CD8-positive, alpha-beta memory T cell (primary cell): ENCODE measurements at regions not wholly inside any gene's neighbourhood (a gene's known extent, or its start where the extent isn't known, plus 50 kb on each side); places are given as distances from the start of the nearest gene placed in this dataset.
A peak's percentile ranks its signal among the peaks of the same experiment; 100 is the strongest.

Experiments
- CTCF ChIA-PET: fragments of 350-600 bp; sonication (Branson Sonifier 250); formaldehyde crosslinking; loops from one replicate; lab custom pipeline; 2021; ENCODE audit warnings: antibody characterized with exemption; lab: Charles Lee
- POLR2A ChIA-PET: fragments of 350-600 bp; sonication (Branson Sonifier 250); formaldehyde crosslinking; loops from one replicate; lab custom pipeline; 2021; ENCODE audit warnings: antibody characterized with exemption; lab: Charles Lee
- DNase-seq, 5 donors: peaks; one replicate each; pipeline versions ENCODE4 v3.0.0 to v3.0.0-alpha.2; 2020 to 2022; ENCODE audit warnings: mixed read lengths in 1 of 5
- H3K27ac ChIP-seq: one replicate; pipeline ENCODE4 v1.7.0; 2013; ENCODE audit warnings: low read depth, mild to moderate bottlenecking, low read length, moderate library complexity
- H3K27me3 ChIP-seq: 2 replicates; pipeline ENCODE4 v1.7.0; 2013; ENCODE audit warnings: low read length, mild to moderate bottlenecking; ENCODE audit not compliant: insufficient read depth, poor library complexity, severe bottlenecking
- H3K36me3 ChIP-seq: 2 replicates; pipeline ENCODE4 v1.7.0; 2013; ENCODE audit warnings: mild to moderate bottlenecking, low read length, moderate library complexity; ENCODE audit not compliant: insufficient read depth
- H3K4me1 ChIP-seq: 2 replicates; pipeline ENCODE4 v1.7.0; 2013; ENCODE audit warnings: mild to moderate bottlenecking, low read length, moderate library complexity; ENCODE audit not compliant: insufficient read depth
- H3K4me3 ChIP-seq: 2 replicates; pipeline ENCODE4 v1.7.0; 2013; ENCODE audit warnings: mild to moderate bottlenecking, low read length
- H3K9me3 ChIP-seq: 2 replicates; pipeline ENCODE4 v1.7.0; 2013; ENCODE audit warnings: mild to moderate bottlenecking, low read length
- H3K27ac Mint-ChIP-seq, 8 donors: one replicate each; pipeline ENCODE4 v1.8.0; 2020 to 2021; ENCODE audit warnings: mixed read lengths in 8 of 8, mild to moderate bottlenecking in 6 of 8, inconsistent platforms in 3 of 8, moderate library complexity in 3 of 8
- H3K27me3 Mint-ChIP-seq, 2 donors: one replicate each; pipeline ENCODE4 v1.8.0; 2020 to 2021; ENCODE audit warnings: mixed read lengths in 2 of 2, mild to moderate bottlenecking in 1 of 2, moderate library complexity in 1 of 2
- H3K36me3 Mint-ChIP-seq, 3 donors: one replicate each; pipeline ENCODE4 v1.8.0; 2020 to 2021; ENCODE audit warnings: mixed read lengths in 3 of 3, inconsistent platforms in 1 of 3, mild to moderate bottlenecking in 1 of 3
- H3K4me1 Mint-ChIP-seq, 3 donors: one replicate each; pipeline ENCODE4 v1.8.0; 2020 to 2021; ENCODE audit warnings: mixed read lengths in 3 of 3, inconsistent platforms in 1 of 3, mild to moderate bottlenecking in 1 of 3
- H3K4me3 Mint-ChIP-seq, 7 donors: one replicate each; pipeline ENCODE4 v1.8.0; 2020 to 2021; ENCODE audit warnings: mixed read lengths in 7 of 7, mild to moderate bottlenecking in 6 of 7, moderate library complexity in 4 of 7, inconsistent platforms in 2 of 7
- H3K9me3 Mint-ChIP-seq, 5 donors: one replicate each; pipeline ENCODE4 v1.8.0; 2020 to 2022; ENCODE audit warnings: mixed read lengths in 5 of 5, mild to moderate bottlenecking in 3 of 5, moderate library complexity in 2 of 5, inconsistent platforms in 1 of 5

- H3K27me3 Mint-ChIP-seq = no peaks in the 10 kb centered on the region
- Histone ChIP-seq H3K4me1 (no peaks in the 10 kb centered on the region), H3K36me3 (no peaks in the 10 kb centered on the region), H3K4me3 (no peak overlapping the region), H3K9me3 (no peaks in the 10 kb centered on the region), H3K27ac (no peak overlapping the region), H3K27me3 (no peaks in the 10 kb centered on the region)
- H3K4me1 Mint-ChIP-seq = no peaks in the 10 kb centered on the region
- H3K4me3 Mint-ChIP-seq = no peak overlapping the region
- H3K27ac Mint-ChIP-seq = no peak overlapping the region
- no peaks in the 10 kb centered on the region for H3K36me3 Mint-ChIP-seq
- no peak for DNase-seq
- CTCF ChIA-PET = no interaction called here
- H3K9me3 Mint-ChIP-seq = peaks cover 6 to 30% (median 14%) of the 10 kb centered on the region in 5 donors
- POLR2A ChIA-PET = no interaction called here
Observed at GRCh38 chr6:66931787-66932186, 1224.8 kb upstream of the EYS start.

- peaks cover 7 to 33% (median 18%) of the 10 kb centered on the region in 5 donors for H3K9me3 Mint-ChIP-seq
- Histone ChIP-seq H3K27me3 (no peaks in the 10 kb centered on the region), H3K4me1 (no peaks in the 10 kb centered on the region), H3K36me3 (no peaks in the 10 kb centered on the region), H3K4me3 (no peak overlapping the region), H3K27ac (no peak overlapping the region), H3K9me3 (no peaks in the 10 kb centered on the region)
- H3K4me1 Mint-ChIP-seq = no peaks in the 10 kb centered on the region
- ChIA-PET CTCF (no interaction called here), POLR2A (no interaction called here)
- DNase-seq = no peak
- no peaks in the 10 kb centered on the region for H3K27me3 Mint-ChIP-seq
- no peak overlapping the region for H3K4me3 Mint-ChIP-seq
- H3K36me3 Mint-ChIP-seq = no peaks in the 10 kb centered on the region
- H3K27ac Mint-ChIP-seq = no peak overlapping the region
Observed at GRCh38 chr6:66930559-66931290, 1223.7 kb upstream of the EYS start.

- Mint-ChIP-seq H3K27me3 (no peaks in the 10 kb centered on the region), H3K4me1 (no peaks in the 10 kb centered on the region), H3K36me3 (no peaks in the 10 kb centered on the region), H3K27ac (no peak overlapping the region), H3K4me3 (no peak overlapping the region), H3K9me3 (peaks cover 14 to 44% (median 27%) of the 10 kb centered on the region in 5 donors)
- Histone ChIP-seq H3K27ac (no peak overlapping the region), H3K27me3 (no peaks in the 10 kb centered on the region), H3K4me1 (no peaks in the 10 kb centered on the region), H3K36me3 (no peaks in the 10 kb centered on the region), H3K4me3 (no peak overlapping the region), H3K9me3 (peaks cover 13% of the 10 kb centered on the region)
- no peak for DNase-seq
- ChIA-PET CTCF (no interaction called here), POLR2A (no interaction called here)
Observed at GRCh38 chr6:66926060-66926459, 1219.0 kb upstream of the EYS start.

DNA sequence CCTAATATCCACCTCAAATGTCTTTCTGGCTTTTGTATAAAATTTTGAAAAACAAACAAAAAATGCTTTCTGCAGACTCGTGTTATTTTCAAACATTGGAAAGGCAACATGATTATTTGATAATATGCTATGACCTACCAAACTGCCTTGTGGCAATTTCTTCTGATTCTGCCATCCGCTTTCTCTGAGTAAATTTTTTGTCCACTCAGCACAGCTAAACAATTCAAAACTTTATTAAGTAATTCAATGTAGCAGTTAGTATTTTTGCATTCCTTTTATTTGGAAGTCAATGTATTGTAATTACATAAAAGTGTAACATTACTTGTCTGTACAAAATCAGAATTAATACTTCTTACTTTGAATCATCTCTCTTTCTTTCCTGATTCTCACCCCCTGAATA, 1206.6 kb upstream of the EYS start:
- H3K36me3 Mint-ChIP-seq = no peaks in the 10 kb centered on the region
- no peaks in the 10 kb centered on the region for H3K36me3 ChIP-seq
- H3K27ac ChIP-seq = no peak overlapping the region
- H3K27ac Mint-ChIP-seq = no peak overlapping the region
- no peaks in the 10 kb centered on the region for H3K27me3 ChIP-seq
- ChIA-PET CTCF (no interaction called here), POLR2A (no interaction called here)
- no peak overlapping the region for H3K4me3 Mint-ChIP-seq
- no peaks in the 10 kb centered on the region for H3K27me3 Mint-ChIP-seq
- H3K4me3 ChIP-seq = no peak overlapping the region
- H3K4me1 Mint-ChIP-seq = no peaks in the 10 kb centered on the region
- no peaks in the 10 kb centered on the region for H3K4me1 ChIP-seq
- peaks cover 0 to 7% (median 3%) of the 10 kb centered on the region in 5 donors for H3K9me3 Mint-ChIP-seq
- no peaks in the 10 kb centered on the region for H3K9me3 ChIP-seq
- DNase-seq = no peak

DNA sequence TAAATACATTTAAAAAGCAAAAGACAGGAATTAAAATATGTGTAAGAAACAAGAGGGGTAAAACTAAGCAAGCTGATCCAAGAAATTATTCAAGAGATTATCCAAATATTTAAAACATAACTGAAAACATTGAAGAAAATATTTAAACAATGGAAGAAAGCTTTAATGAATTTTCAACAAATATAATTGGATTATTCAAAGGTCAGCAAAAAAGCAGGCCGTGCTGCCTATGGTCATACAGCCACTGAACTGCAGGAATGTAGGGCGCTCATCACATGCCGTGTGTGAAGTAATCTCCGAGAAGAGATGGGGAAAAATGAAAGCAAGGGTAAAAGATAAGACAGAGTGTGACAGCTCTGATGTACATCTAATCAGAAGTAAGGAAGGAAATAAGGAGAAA, 1195.4 kb upstream of the EYS start:
- Mint-ChIP-seq H3K27me3 (no peaks in the 10 kb centered on the region), H3K27ac (no peak overlapping the region), H3K4me3 (no peak overlapping the region), H3K9me3 (peaks cover 2 to 37% (median 10%) of the 10 kb centered on the region in 5 donors), H3K4me1 (no peaks in the 10 kb centered on the region), H3K36me3 (no peaks in the 10 kb centered on the region)
- Histone ChIP-seq H3K4me1 (no peaks in the 10 kb centered on the region), H3K27ac (no peak overlapping the region), H3K36me3 (no peaks in the 10 kb centered on the region), H3K4me3 (no peak overlapping the region), H3K27me3 (no peaks in the 10 kb centered on the region), H3K9me3 (no peaks in the 10 kb centered on the region)
- POLR2A ChIA-PET = no interaction called here
- CTCF ChIA-PET = no interaction called here
- DNase-seq = no peak

- CTCF ChIA-PET = no interaction called here
- Histone ChIP-seq H3K9me3 (no peaks in the 10 kb centered on the region), H3K27me3 (no peaks in the 10 kb centered on the region), H3K27ac (no peak overlapping the region), H3K4me1 (no peaks in the 10 kb centered on the region), H3K36me3 (no peaks in the 10 kb centered on the region), H3K4me3 (no peak overlapping the region)
- Mint-ChIP-seq H3K27ac (no peak overlapping the region), H3K4me1 (no peaks in the 10 kb centered on the region), H3K9me3 (peaks cover 2 to 38% (median 14%) of the 10 kb centered on the region in 5 donors), H3K36me3 (no peaks in the 10 kb centered on the region), H3K27me3 (no peaks in the 10 kb centered on the region), H3K4me3 (no peak overlapping the region)
- no peak for DNase-seq
- POLR2A ChIA-PET = no interaction called here
Observed at GRCh38 chr6:66900133-66901083, 1193.4 kb upstream of the EYS start.

GRCh38 chr6:66897576-66897975, 1190.5 kb upstream of the EYS start:
- peak in 1 of 5 donors; percentile 1 for DNase-seq
- H3K36me3 ChIP-seq = no peaks in the 10 kb centered on the region
- Mint-ChIP-seq H3K4me3 (no peak overlapping the region), H3K36me3 (no peaks in the 10 kb centered on the region), H3K27ac (no peak overlapping the region), H3K9me3 (peaks cover 2 to 36% (median 8%) of the 10 kb centered on the region in 5 donors), H3K4me1 (no peaks in the 10 kb centered on the region), H3K27me3 (no peaks in the 10 kb centered on the region)
- H3K27me3 ChIP-seq = no peaks in the 10 kb centered on the region
- no peak overlapping the region for H3K27ac ChIP-seq
- ChIA-PET POLR2A (no interaction called here), CTCF (no interaction called here)
- no peak overlapping the region for H3K4me3 ChIP-seq
- H3K9me3 ChIP-seq = no peaks in the 10 kb centered on the region
- H3K4me1 ChIP-seq = no peaks in the 10 kb centered on the region

DNA sequence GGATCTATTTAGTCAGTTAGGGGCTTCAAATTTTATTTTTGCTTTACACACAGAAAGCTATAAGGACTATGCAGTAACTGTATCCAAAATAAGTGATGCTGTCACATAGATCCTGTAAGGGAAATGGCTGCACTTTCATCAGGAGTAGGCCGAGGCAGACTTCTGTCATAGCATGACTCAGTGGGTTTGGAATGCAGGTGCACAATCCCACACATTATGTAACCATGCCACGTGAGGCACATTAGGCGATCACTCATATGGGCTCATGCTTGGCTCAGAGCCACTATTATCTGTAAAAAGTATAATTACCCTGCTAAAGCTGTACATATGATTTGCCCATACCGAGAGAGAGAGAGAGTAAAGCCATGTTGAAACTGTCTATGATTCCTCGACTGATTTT, 1189.4 kb upstream of the EYS start:
- Histone ChIP-seq H3K36me3 (no peaks in the 10 kb centered on the region), H3K27me3 (no peaks in the 10 kb centered on the region), H3K9me3 (no peaks in the 10 kb centered on the region), H3K4me3 (no peak overlapping the region), H3K27ac (no peak overlapping the region), H3K4me1 (no peaks in the 10 kb centered on the region)
- Mint-ChIP-seq H3K36me3 (no peaks in the 10 kb centered on the region), H3K27ac (no peak overlapping the region), H3K4me1 (no peaks in the 10 kb centered on the region), H3K27me3 (no peaks in the 10 kb centered on the region), H3K4me3 (no peak overlapping the region), H3K9me3 (peaks cover 2 to 27% (median 8%) of the 10 kb centered on the region in 5 donors)
- ChIA-PET POLR2A (no interaction called here), CTCF (no interaction called here)
- DNase-seq = no peak
